SU-DHL-6 (cell line): ENCODE measurements at regions not wholly inside any gene's neighbourhood (a gene's known extent, or its start where the extent isn't known, plus 50 kb on each side); places are given as distances from the start of the nearest gene placed in this dataset.

Experiments used
- H2AFZ ChIP-seq: fragments of 200-600 bp; sonication (generic); 2 replicates; pipeline ENCODE4 v1.6.1; 2014; ENCODE audit warnings: low read depth, mild to moderate bottlenecking, moderate library complexity, mixed read lengths, antibody characterized with exemption, low read length; ENCODE audit not compliant: severe bottlenecking
- H3F3A ChIP-seq: fragments of 200-600 bp; shearing (Covaris generic); 2 replicates; pipeline ENCODE4 v1.6.0; 2016; ENCODE audit warnings: antibody characterized with exemption, mild to moderate bottlenecking; ENCODE audit not compliant: insufficient read depth
- H3K27ac ChIP-seq: fragments of 200-600 bp; sonication (generic); 2 replicates; pipeline ENCODE4 v1.5.1; 2016; ENCODE audit warnings: low read depth, mild to moderate bottlenecking, low read length, moderate library complexity, mixed read lengths
- H3K27me3 ChIP-seq: fragments of 200-600 bp; sonication (generic), shearing (Covaris generic); 2 replicates; pipeline ENCODE4 v1.6.0; 2014; ENCODE audit warnings: mild to moderate bottlenecking, low read length
- H3K36me3 ChIP-seq: fragments of 200-600 bp; sonication (generic); 2 replicates; pipeline ENCODE4 v1.6.1; 2014; ENCODE audit warnings: mild to moderate bottlenecking, low read length, mixed read lengths
- H3K4me2 ChIP-seq: fragments of 300-600, 200-600 bp; shearing (Covaris generic), sonication (generic); 2 replicates; pipeline ENCODE4 v1.6.0; 2014; ENCODE audit warnings: low read length, low read depth, mild to moderate bottlenecking; ENCODE audit not compliant: poor library complexity, severe bottlenecking
- H3K4me3 ChIP-seq: fragments of 200-600 bp; sonication (generic); 2 replicates; pipeline ENCODE4 v1.5.1; 2014; ENCODE audit warnings: antibody characterized with exemption, low read length, mild to moderate bottlenecking, mixed read lengths; ENCODE audit not compliant: insufficient read depth, poor library complexity, severe bottlenecking
- H3K79me2 ChIP-seq: fragments of 200-600 bp; sonication (generic); 2 replicates; pipeline ENCODE4 v1.6.1; 2014; ENCODE audit warnings: mild to moderate bottlenecking, low read length, moderate library complexity; ENCODE audit not compliant: insufficient read depth
- H3K9ac ChIP-seq: fragments of 200-600 bp; sonication (generic); 2 replicates; pipeline ENCODE4 v1.7.0; 2014; ENCODE audit warnings: mild to moderate bottlenecking, low read length
- H3K9me2 ChIP-seq: fragments of 200-600 bp; sonication (generic); replicated peaks from 2 replicates; pipeline ENCODE4 v1.6.1; 2014; ENCODE audit warnings: low read length; ENCODE audit not compliant: insufficient read depth
- H3K9me3 ChIP-seq: fragments of 200-600 bp; sonication (generic); 2 replicates; pipeline ENCODE4 v1.6.1; 2014; ENCODE audit warnings: low read length, mixed read lengths; ENCODE audit not compliant: insufficient read depth
- H4K20me1 ChIP-seq: fragments of 200-600 bp; sonication (generic); 2 replicates; pipeline ENCODE4 v1.6.1; 2014; ENCODE audit warnings: low read depth, mild to moderate bottlenecking, antibody characterized with exemption, low read length, moderate library complexity, mixed read lengths
- CTCF ChIP-seq: fragments of 200-600 bp; sonication (generic); IDR thresholded peaks from one replicate; pipeline ENCODE4 v1.5.1; 2017; ENCODE audit warnings: antibody characterized with exemption, mild to moderate bottlenecking, low read length, moderate library complexity; ENCODE audit not compliant: insufficient read depth, poor library complexity, severe bottlenecking
- EZH2phosphoT487 ChIP-seq: fragments of 200-600 bp; sonication (generic), shearing (Covaris generic); conservative IDR thresholded peaks from 2 replicates; pipeline ENCODE4 v1.6.1; 2018; ENCODE audit warnings: mild to moderate bottlenecking, antibody characterized with exemption, low read length, moderate library complexity, mixed read lengths

GRCh38 chr10:56902554-56902953 lies 541.5 kb upstream of the ZWINT start:
- no peak for TF ChIP-seq EZH2phosphoT487
- TF ChIP-seq CTCF = no peak
- H3K9ac ChIP-seq = no peak overlapping the region
- no peaks in the 10 kb centered on the region for H4K20me1 ChIP-seq
- no peaks in the 10 kb centered on the region for H3K36me3 ChIP-seq
- H3K79me2 ChIP-seq = no peaks in the 10 kb centered on the region
- H3K4me2 ChIP-seq = no peak overlapping the region
- no peak overlapping the region for H3K27ac ChIP-seq
- no peak overlapping the region for H3K4me3 ChIP-seq
- no peaks in the 10 kb centered on the region for H3K9me2 ChIP-seq
- H3F3A ChIP-seq = no peaks in the 10 kb centered on the region
- H3K27me3 ChIP-seq = no peaks in the 10 kb centered on the region
- H2AFZ ChIP-seq = no peak overlapping the region
- H3K9me3 ChIP-seq = no peaks in the 10 kb centered on the region

- no peak overlapping the region for H3K4me3 ChIP-seq
- no peaks in the 10 kb centered on the region for H3K27me3 ChIP-seq
- no peaks in the 10 kb centered on the region for H3K9me2 ChIP-seq
- no peak overlapping the region for H3K9ac ChIP-seq
- H2AFZ ChIP-seq = no peak overlapping the region
- no peaks in the 10 kb centered on the region for H4K20me1 ChIP-seq
- no peaks in the 10 kb centered on the region for H3K36me3 ChIP-seq
- H3K9me3 ChIP-seq = no peaks in the 10 kb centered on the region
- H3K4me2 ChIP-seq = no peak overlapping the region
- TF ChIP-seq CTCF (no peak), EZH2phosphoT487 (no peak)
- H3K27ac ChIP-seq = no peak overlapping the region
- H3K79me2 ChIP-seq = no peaks in the 10 kb centered on the region
- no peaks in the 10 kb centered on the region for H3F3A ChIP-seq
Observed at GRCh38 chr10:56895306-56895705, 534.2 kb upstream of the ZWINT start.

- Histone ChIP-seq H3F3A (no peaks in the 10 kb centered on the region), H3K9me3 (no peaks in the 10 kb centered on the region), H3K27ac (no peak overlapping the region), H3K4me2 (no peak overlapping the region), H3K9me2 (no peaks in the 10 kb centered on the region), H2AFZ (no peak overlapping the region), H3K79me2 (no peaks in the 10 kb centered on the region), H3K36me3 (no peaks in the 10 kb centered on the region), H4K20me1 (no peaks in the 10 kb centered on the region), H3K4me3 (no peak overlapping the region), H3K27me3 (no peaks in the 10 kb centered on the region), H3K9ac (no peak overlapping the region)
- TF ChIP-seq CTCF (no peak), EZH2phosphoT487 (no peak)
Observed at GRCh38 chr10:56881218-56881617, 520.2 kb upstream of the ZWINT start.

- Histone ChIP-seq H3K27ac (no peak overlapping the region), H3K9me2 (no peaks in the 10 kb centered on the region), H3K36me3 (no peaks in the 10 kb centered on the region), H4K20me1 (no peaks in the 10 kb centered on the region), H3K27me3 (no peaks in the 10 kb centered on the region), H3K4me2 (no peak overlapping the region), H3K4me3 (no peak overlapping the region), H3K9me3 (no peaks in the 10 kb centered on the region), H2AFZ (no peak overlapping the region), H3F3A (no peaks in the 10 kb centered on the region), H3K79me2 (no peaks in the 10 kb centered on the region), H3K9ac (no peak overlapping the region)
- TF ChIP-seq EZH2phosphoT487 = no peak
- no peak for TF ChIP-seq CTCF
Observed at GRCh38 chr10:56880606-56881005, 519.5 kb upstream of the ZWINT start.
